Endothelial cell of umbilical vein (primary cell): ENCODE measurements at regions not wholly inside any gene's neighbourhood (a gene's known extent, or its start where the extent isn't known, plus 50 kb on each side); places are given as distances from the start of the nearest gene placed in this dataset.

ENCODE experiments used
- BruUV-seq: library from RNA; stranded (reverse); fragments of 400-500 nt; replicated peaks from 2 replicates; lab custom pipeline; 2021; lab: Mats Ljungman, UMichigan
- CTCF ChIA-PET: fragments of 300-600, 350-600 bp; sonication (Branson Sonifier 250); formaldehyde crosslinking; loops from one replicate; lab custom pipeline; 2021; ENCODE audit warnings: antibody characterized with exemption, inconsistent platforms; lab: Charles Lee
- POLR2A ChIA-PET: fragments of 300-600, 350-600 bp; sonication (Branson Sonifier 250); formaldehyde crosslinking; loops from one replicate; lab custom pipeline; 2021; ENCODE audit warnings: antibody characterized with exemption, inconsistent platforms; lab: Charles Lee
- DNase-seq: peaks from one replicate; pipeline ENCODE4 v3.0.0-alpha.2; 2011; ENCODE audit warnings: low read depth, low spot score
- FAIRE-seq: peaks from 2 replicates; lab custom pipeline; 2011; peaks lifted over from hg19 to GRCh38; lab: Jason Lieb, UNC
- H2AFZ ChIP-seq: 2 replicates; pipeline ENCODE4 v1.6.0; 2012; ENCODE audit warnings: low read depth, low read length, control low read depth, inconsistent platforms
- H3K27ac ChIP-seq: 2 replicates; pipeline ENCODE4 v1.5.1; 2011; ENCODE audit warnings: low read depth, mild to moderate bottlenecking, control low read depth, low read length, moderate library complexity; ENCODE audit not compliant: insufficient read depth
- H3K27me3 ChIP-seq, 2 experiments: 2 replicates each; pipeline versions ENCODE4 v1.6.0 to v1.6.1; 2011; ENCODE audit warnings: low read length in 2 of 2, mixed read lengths in 1 of 2; ENCODE audit not compliant: control insufficient read depth in 2 of 2, insufficient read depth in 2 of 2
- H3K36me3 ChIP-seq, 2 experiments: 2 replicates in 1 of 2; 3 replicates in 1 of 2; pipeline ENCODE4 v1.5.1; 2011; ENCODE audit warnings: low read length in 2 of 2, mild to moderate bottlenecking in 1 of 2, moderate library complexity in 1 of 2; ENCODE audit not compliant: control insufficient read depth in 2 of 2, insufficient read depth in 2 of 2; ENCODE audit errors: extremely low read depth in 1 of 2
- H3K4me1 ChIP-seq: 3 replicates; pipeline ENCODE4 v1.5.1; 2011; ENCODE audit warnings: mild to moderate bottlenecking, low read length; ENCODE audit not compliant: control insufficient read depth, insufficient read depth; ENCODE audit errors: extremely low read depth
- H3K4me2 ChIP-seq: 2 replicates; pipeline ENCODE4 v1.6.1; 2011; ENCODE audit warnings: low read length, control low read depth, mixed read lengths; ENCODE audit not compliant: insufficient read depth
- H3K4me3 ChIP-seq, 3 experiments: fragments of 200-600 bp in 1 of 3; sonication (generic), shearing (Covaris generic) in 1 of 3; replicated peaks in 1 of 3; 2 replicates each; pipeline ENCODE4 v1.5.1; 2011 to 2016; ENCODE audit warnings: control low read depth in 3 of 3, low read length in 3 of 3, mild to moderate bottlenecking in 2 of 3, inconsistent platforms in 1 of 3, low read depth in 1 of 3, moderate library complexity in 1 of 3; ENCODE audit not compliant: insufficient read depth in 1 of 3
- H3K79me2 ChIP-seq: 2 replicates; pipeline ENCODE4 v1.6.0; 2012; ENCODE audit warnings: low read length, inconsistent platforms; ENCODE audit not compliant: control insufficient read depth, insufficient read depth
- H3K9ac ChIP-seq: replicated peaks from 2 replicates; pipeline ENCODE3; 2011; ENCODE audit warnings: low read length, control low read depth; ENCODE audit not compliant: insufficient read depth; ENCODE audit errors: extremely low read depth
- H3K9me1 ChIP-seq: replicated peaks from 3 replicates; pipeline ENCODE4 v1.6.0; 2011; ENCODE audit warnings: mild to moderate bottlenecking, low read length; ENCODE audit not compliant: control insufficient read depth, insufficient read depth; ENCODE audit errors: extremely low read depth
- H3K9me3 ChIP-seq: replicated peaks from 2 replicates; pipeline ENCODE4 v1.5.1; 2012; ENCODE audit warnings: low read length, inconsistent platforms; ENCODE audit not compliant: control insufficient read depth, insufficient read depth
- H4K20me1 ChIP-seq: replicated peaks from 2 replicates; pipeline ENCODE3; 2011; ENCODE audit warnings: mild to moderate bottlenecking, low read length; ENCODE audit not compliant: control insufficient read depth, insufficient read depth; ENCODE audit errors: extremely low read depth
- CTCF ChIP-seq, 2 donors: IDR thresholded peaks; 1 replicate in 1 of 2; 2 replicates in 1 of 2; pipeline ENCODE4 v1.5.1; 2011; ENCODE audit warnings: low read length in 2 of 2, mild to moderate bottlenecking in 2 of 2, moderate library complexity in 2 of 2, control low read depth in 1 of 2, inconsistent platforms in 1 of 2, low read depth in 1 of 2; ENCODE audit not compliant: insufficient read depth in 1 of 2; ENCODE audit errors: extremely low read depth in 1 of 2
- EZH2 ChIP-seq: IDR thresholded peaks from 2 replicates; pipeline ENCODE4 v1.6.1; 2012; ENCODE audit warnings: borderline replicate concordance, low read depth, mild to moderate bottlenecking, moderate library complexity, low read length, inconsistent platforms; ENCODE audit not compliant: severe bottlenecking
- FOS ChIP-seq: IDR thresholded peaks from 2 replicates; pipeline ENCODE4 v1.6.1; 2011; ENCODE audit warnings: mild to moderate bottlenecking, low read length, moderate library complexity, borderline replicate concordance; ENCODE audit not compliant: insufficient read depth
- GATA2 ChIP-seq: IDR thresholded peaks from 2 replicates; pipeline ENCODE4 v1.7.0; 2011; ENCODE audit warnings: low read depth, mild to moderate bottlenecking, moderate library complexity, mixed read lengths, low read length; ENCODE audit not compliant: insufficient read length, insufficient read depth
- JUN ChIP-seq: IDR thresholded peaks from 2 replicates; pipeline ENCODE4 v1.6.1; 2011; ENCODE audit warnings: borderline replicate concordance, low read depth; ENCODE audit not compliant: insufficient read length, insufficient read depth
- MYC ChIP-seq: IDR thresholded peaks from one replicate; pipeline ENCODE4 v1.6.1; 2011; ENCODE audit warnings: mild to moderate bottlenecking, low read depth, low read length
- POLR2A ChIP-seq: IDR thresholded peaks from 2 replicates; pipeline ENCODE4 v1.6.1; 2012; ENCODE audit warnings: low read depth, mild to moderate bottlenecking, control low read depth, low read length
- POLR2AphosphoS5 ChIP-seq: IDR thresholded peaks from 2 replicates; pipeline ENCODE4 v1.6.1; 2012; ENCODE audit warnings: low read depth, mild to moderate bottlenecking, control low read depth, low read length, moderate library complexity; ENCODE audit not compliant: insufficient read depth
- dilution Hi-C: fragments of 300-500 bp; cut with MboI; formaldehyde crosslinking; loops from one replicate; pipeline ENCODE4 v1.15.0; 2019; ENCODE audit warnings: low sequenced_read_pairs; ENCODE audit not compliant: extremely low pct_ligation_motif_present
- intact Hi-C: fragments of 100-400 bp; cut with micrococcal nuclease; formaldehyde crosslinking; loops from one replicate; pipeline ENCODE4 v1.10.0; 2022
- TF ChIP-seq, protein P1 (sequence below): IDR thresholded peaks from 2 replicates; pipeline ENCODE4 v1.6.1; 2011; ENCODE audit not compliant: insufficient read depth, insufficient read length

- H2AFZ ChIP-seq = no peak overlapping the region
Observed at GRCh38 chr4:114108869-114109268, 129.4 kb upstream of the ARSJ start.

GRCh38 chr4:114109776-114110175 is 130.3 kb upstream of the ARSJ start:
- dilution Hi-C loops (no loop called here), intact Hi-C loops (no loop called here)
- H3K9me3 ChIP-seq = no peaks in the 10 kb centered on the region

More at GRCh38 chr4:114108869-114109268, 129.4 kb upstream of the ARSJ start:
- Histone ChIP-seq H3K9me1 (no peaks in the 10 kb centered on the region), H3K4me3 (no peak overlapping the region), H3K9me3 (no peaks in the 10 kb centered on the region), H3K27me3 (no peaks in the 10 kb centered on the region), H3K79me2 (no peaks in the 10 kb centered on the region), H3K9ac (no peak overlapping the region), H3K4me1 (peaks cover 6% of the 10 kb centered on the region), H3K4me2 (no peak overlapping the region), H3K27ac (no peak overlapping the region), H3K36me3 (no peaks in the 10 kb centered on the region), H4K20me1 (no peaks in the 10 kb centered on the region)
- no TSS peak for BruUV-seq
- FAIRE-seq (no peak), DNase-seq (peak; percentile 35)
- dilution Hi-C loops = no loop called here
- POLR2A ChIA-PET = no interaction called here
- intact Hi-C loops = no loop called here
- CTCF ChIA-PET = no interaction called here
- no peak for TF ChIP-seq POLR2AphosphoS5
- peak; percentile 60 for TF ChIP-seq FOS

More at GRCh38 chr4:114109776-114110175, 130.3 kb upstream of the ARSJ start:
- CTCF ChIA-PET = no interaction called here
- BruUV-seq = no TSS peak
- Histone ChIP-seq H3K4me3 (no peak overlapping the region), H3K79me2 (no peaks in the 10 kb centered on the region), H3K9me1 (no peaks in the 10 kb centered on the region), H3K9ac (no peak overlapping the region), H4K20me1 (no peaks in the 10 kb centered on the region), H3K4me2 (no peak overlapping the region), H3K27ac (no peak overlapping the region), H3K36me3 (no peaks in the 10 kb centered on the region), H2AFZ (no peak overlapping the region), H3K27me3 (no peaks in the 10 kb centered on the region), H3K4me1 (peaks cover 6% of the 10 kb centered on the region)
- TF ChIP-seq GATA2 = no peak
- no peak for TF ChIP-seq JUN
- TF ChIP-seq EZH2 = no peak
- TF ChIP-seq FOS = no peak
- no peak for TF ChIP-seq POLR2A
- no peak for TF ChIP-seq POLR2AphosphoS5
- TF ChIP-seq CTCF (IDR thresholded peaks at IDR 0.05; ENCODE audit: extremely low read depth in 1 of 2, insufficient read depth in 1 of 2, low read depth in 1 of 2, low read length in 2 of 2) = no peak
- no peak for TF ChIP-seq MYC
- TF ChIP-seq, protein P1, sequence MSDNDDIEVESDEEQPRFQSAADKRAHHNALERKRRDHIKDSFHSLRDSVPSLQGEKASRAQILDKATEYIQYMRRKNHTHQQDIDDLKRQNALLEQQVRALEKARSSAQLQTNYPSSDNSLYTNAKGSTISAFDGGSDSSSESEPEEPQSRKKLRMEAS = no peak
- no peak for FAIRE-seq
- POLR2A ChIA-PET = no interaction called here
- no peak for DNase-seq
